ENCODE measurements at regions not wholly inside any gene's neighbourhood (a gene's known extent, or its start where the extent isn't known, plus 50 kb on each side); places are given as distances from the start of the nearest gene placed in this dataset.

DNA sequence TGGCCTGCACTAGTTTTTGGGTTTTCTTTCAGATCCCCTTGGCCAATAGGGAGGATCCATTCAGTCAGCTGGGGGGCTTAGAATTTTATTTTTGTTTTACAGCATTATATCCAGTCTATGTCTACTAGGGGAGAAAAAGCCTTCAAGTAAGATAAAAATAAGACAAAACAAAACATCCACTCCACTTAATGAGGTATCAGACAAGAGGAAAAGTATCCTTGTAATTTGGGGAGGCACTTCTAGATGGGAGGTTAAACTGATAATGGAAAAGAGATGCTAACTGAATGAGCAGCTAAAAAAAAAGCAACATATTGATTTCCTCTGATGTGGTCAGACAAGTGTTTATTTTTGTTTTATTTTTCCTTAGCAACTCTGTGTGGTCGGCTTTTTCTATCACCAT, 278.0 kb upstream of the ANO3 start:
- ChIA-PET POLR2A (no interaction called here), CTCF (no interaction called here)

DNA sequence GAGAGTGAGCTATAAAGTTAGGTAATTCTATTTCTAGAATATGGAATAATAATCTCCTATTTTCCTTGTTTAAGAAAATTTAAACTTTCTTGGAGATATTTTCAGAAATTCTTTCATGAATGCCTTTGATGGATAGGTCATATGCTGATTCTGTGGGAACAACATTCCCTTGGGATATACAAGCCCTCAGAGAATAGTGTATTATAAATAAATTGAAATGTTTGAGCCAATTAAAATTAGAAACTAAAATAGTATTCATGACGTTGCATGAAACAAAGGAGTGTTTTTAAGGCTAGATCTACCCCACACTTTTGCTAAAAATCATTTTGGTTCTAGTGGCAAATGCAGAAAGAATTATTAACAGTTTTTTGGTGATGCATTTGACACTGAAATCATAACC, 269.3 kb upstream of the ANO3 start:
- Mint-ChIP-seq H3K4me1 (peaks cover 5% of the 10 kb centered on the region), H3K36me3 (no peaks in the 10 kb centered on the region), H3K9me3 (no peaks in the 10 kb centered on the region), H3K27ac (no peak overlapping the region), H3K4me3 (no peak overlapping the region), H3K27me3 (ENCODE audit: low read depth) (no peaks in the 10 kb centered on the region)
- no peak for DNase-seq (ENCODE audit: low spot score)
- TF ChIP-seq JUN (CRISPR knock-in tag; IDR thresholded peaks at IDR 0.05) (no peak), FOXJ3 (CRISPR knock-in tag; IDR thresholded peaks at IDR 0.05; ENCODE audit: borderline replicate concordance) (no peak), ZNF317 (CRISPR knock-in tag; IDR thresholded peaks at IDR 0.05; ENCODE audit: borderline replicate concordance, low read depth) (no peak)
- no peak for ATAC-seq
- ChIA-PET POLR2A (no interaction called here), CTCF (no interaction called here)

More for the DNA sequence above, 278.0 kb upstream of the ANO3 start:
- peak; percentile 28; the same call in 1 of the 2 replicates for ATAC-seq
- H3K4me1 Mint-ChIP-seq: peaks cover 13% of the 10 kb centered on the region
- H3K4me3 Mint-ChIP-seq: no peak overlapping the region
- H3K27ac Mint-ChIP-seq: no peak overlapping the region
- no peaks in the 10 kb centered on the region for H3K27me3 Mint-ChIP-seq (ENCODE audit: low read depth)
- no peaks in the 10 kb centered on the region for H3K36me3 Mint-ChIP-seq
- TF ChIP-seq RORB (CRISPR knock-in tag; IDR thresholded peaks at IDR 0.05): no peak
- TF ChIP-seq SMAD4 (CRISPR knock-in tag; IDR thresholded peaks at IDR 0.05): no peak
- no peak for TF ChIP-seq ETV6 (CRISPR knock-in tag; IDR thresholded peaks at IDR 0.05)
- no peak for TF ChIP-seq TCF7 (CRISPR knock-in tag; IDR thresholded peaks at IDR 0.05; ENCODE audit: low read depth)
- TF ChIP-seq ELF4 (CRISPR knock-in tag; IDR thresholded peaks at IDR 0.05; ENCODE audit: low read depth): no peak
- no peak for TF ChIP-seq PRRX2 (CRISPR knock-in tag; IDR thresholded peaks at IDR 0.05)
- TF ChIP-seq, protein P1, sequence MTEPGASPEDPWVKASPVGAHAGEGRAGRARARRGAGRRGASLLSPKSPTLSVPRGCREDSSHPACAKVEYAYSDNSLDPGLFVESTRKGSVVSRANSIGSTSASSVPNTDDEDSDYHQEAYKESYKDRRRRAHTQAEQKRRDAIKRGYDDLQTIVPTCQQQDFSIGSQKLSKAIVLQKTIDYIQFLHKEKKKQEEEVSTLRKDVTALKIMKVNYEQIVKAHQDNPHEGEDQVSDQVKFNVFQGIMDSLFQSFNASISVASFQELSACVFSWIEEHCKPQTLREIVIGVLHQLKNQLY (CRISPR knock-in tag; IDR thresholded peaks at IDR 0.05): no peak
- TF ChIP-seq JAZF1 (CRISPR knock-in tag; IDR thresholded peaks at IDR 0.05): no peak
- no peak for TF ChIP-seq NR1H2 (CRISPR knock-in tag; IDR thresholded peaks at IDR 0.05)
- TF ChIP-seq, protein P2, sequence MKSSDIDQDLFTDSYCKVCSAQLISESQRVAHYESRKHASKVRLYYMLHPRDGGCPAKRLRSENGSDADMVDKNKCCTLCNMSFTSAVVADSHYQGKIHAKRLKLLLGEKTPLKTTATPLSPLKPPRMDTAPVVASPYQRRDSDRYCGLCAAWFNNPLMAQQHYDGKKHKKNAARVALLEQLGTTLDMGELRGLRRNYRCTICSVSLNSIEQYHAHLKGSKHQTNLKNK (CRISPR knock-in tag; IDR thresholded peaks at IDR 0.05): no peak
- TF ChIP-seq CBFB (CRISPR knock-in tag; IDR thresholded peaks at IDR 0.05; ENCODE audit: low read depth): no peak
- DNase-seq (ENCODE audit: low spot score): no peak
- no peaks in the 10 kb centered on the region for H3K9me3 Mint-ChIP-seq

DNA sequence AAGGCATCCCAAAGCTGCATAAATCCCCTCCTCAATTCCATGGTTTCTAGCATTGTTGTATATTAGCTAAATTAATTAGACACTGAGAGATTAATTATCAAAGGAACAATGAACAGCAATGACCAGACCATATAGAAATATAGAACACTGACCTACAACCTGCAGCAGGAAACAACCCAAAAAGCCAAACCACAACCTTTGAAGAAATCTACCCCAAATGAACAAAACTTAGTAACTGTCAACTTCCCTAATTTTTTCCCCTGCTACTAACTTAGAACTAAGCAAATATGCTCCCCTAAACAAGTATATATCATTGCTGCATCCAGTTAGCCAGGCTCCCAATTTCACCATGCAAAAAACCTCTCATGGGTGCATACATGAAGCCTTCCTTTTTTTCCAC, 268.0 kb upstream of the ANO3 start:
- no peak for DNase-seq (ENCODE audit: low spot score)
- H3K9me3 Mint-ChIP-seq: no peaks in the 10 kb centered on the region
- ChIA-PET POLR2A (no interaction called here), CTCF (no interaction called here)
- H3K27ac Mint-ChIP-seq: no peak overlapping the region
- no peaks in the 10 kb centered on the region for H3K27me3 Mint-ChIP-seq (ENCODE audit: low read depth)
- H3K4me3 Mint-ChIP-seq: no peak overlapping the region
- ATAC-seq: no peak
- peaks cover 5% of the 10 kb centered on the region for H3K4me1 Mint-ChIP-seq
- H3K36me3 Mint-ChIP-seq: no peaks in the 10 kb centered on the region
- TF ChIP-seq KAT7 (CRISPR knock-in tag; IDR thresholded peaks at IDR 0.05; ENCODE audit: borderline replicate concordance): no peak
- TF ChIP-seq, protein P3, sequence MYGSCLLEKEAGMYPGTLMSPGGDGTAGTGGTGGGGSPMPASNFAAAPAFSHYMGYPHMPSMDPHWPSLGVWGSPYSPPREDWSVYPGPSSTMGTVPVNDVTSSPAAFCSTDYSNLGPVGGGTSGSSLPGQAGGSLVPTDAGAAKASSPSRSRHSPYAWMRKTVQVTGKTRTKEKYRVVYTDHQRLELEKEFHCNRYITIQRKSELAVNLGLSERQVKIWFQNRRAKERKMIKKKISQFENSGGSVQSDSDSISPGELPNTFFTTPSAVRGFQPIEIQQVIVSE (CRISPR knock-in tag; IDR thresholded peaks at IDR 0.05; ENCODE audit: borderline replicate concordance): no peak
- TF ChIP-seq, protein P4, sequence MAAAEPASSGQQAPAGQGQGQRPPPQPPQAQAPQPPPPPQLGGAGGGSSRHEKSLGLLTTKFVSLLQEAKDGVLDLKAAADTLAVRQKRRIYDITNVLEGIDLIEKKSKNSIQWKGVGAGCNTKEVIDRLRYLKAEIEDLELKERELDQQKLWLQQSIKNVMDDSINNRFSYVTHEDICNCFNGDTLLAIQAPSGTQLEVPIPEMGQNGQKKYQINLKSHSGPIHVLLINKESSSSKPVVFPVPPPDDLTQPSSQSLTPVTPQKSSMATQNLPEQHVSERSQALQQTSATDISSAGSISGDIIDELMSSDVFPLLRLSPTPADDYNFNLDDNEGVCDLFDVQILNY (CRISPR knock-in tag; IDR thresholded peaks at IDR 0.05): no peak
- TF ChIP-seq CBFB (CRISPR knock-in tag; IDR thresholded peaks at IDR 0.05; ENCODE audit: low read depth): no peak
- TF ChIP-seq, protein P5, sequence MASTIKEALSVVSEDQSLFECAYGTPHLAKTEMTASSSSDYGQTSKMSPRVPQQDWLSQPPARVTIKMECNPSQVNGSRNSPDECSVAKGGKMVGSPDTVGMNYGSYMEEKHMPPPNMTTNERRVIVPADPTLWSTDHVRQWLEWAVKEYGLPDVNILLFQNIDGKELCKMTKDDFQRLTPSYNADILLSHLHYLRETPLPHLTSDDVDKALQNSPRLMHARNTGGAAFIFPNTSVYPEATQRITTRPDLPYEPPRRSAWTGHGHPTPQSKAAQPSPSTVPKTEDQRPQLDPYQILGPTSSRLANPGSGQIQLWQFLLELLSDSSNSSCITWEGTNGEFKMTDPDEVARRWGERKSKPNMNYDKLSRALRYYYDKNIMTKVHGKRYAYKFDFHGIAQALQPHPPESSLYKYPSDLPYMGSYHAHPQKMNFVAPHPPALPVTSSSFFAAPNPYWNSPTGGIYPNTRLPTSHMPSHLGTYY (CRISPR knock-in tag; IDR thresholded peaks at IDR 0.05): no peak
- TF ChIP-seq ZNF263 (CRISPR knock-in tag; IDR thresholded peaks at IDR 0.05; ENCODE audit: low read depth): no peak
- TF ChIP-seq, protein P6, sequence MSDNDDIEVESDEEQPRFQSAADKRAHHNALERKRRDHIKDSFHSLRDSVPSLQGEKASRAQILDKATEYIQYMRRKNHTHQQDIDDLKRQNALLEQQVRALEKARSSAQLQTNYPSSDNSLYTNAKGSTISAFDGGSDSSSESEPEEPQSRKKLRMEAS (CRISPR knock-in tag; IDR thresholded peaks at IDR 0.05): no peak
- TF ChIP-seq ETV6 (CRISPR knock-in tag; IDR thresholded peaks at IDR 0.05): no peak
- TF ChIP-seq GRHL2 (CRISPR knock-in tag; IDR thresholded peaks at IDR 0.05; ENCODE audit: insufficient replicate concordance, severe bottlenecking): no peak
- TF ChIP-seq, protein P7, sequence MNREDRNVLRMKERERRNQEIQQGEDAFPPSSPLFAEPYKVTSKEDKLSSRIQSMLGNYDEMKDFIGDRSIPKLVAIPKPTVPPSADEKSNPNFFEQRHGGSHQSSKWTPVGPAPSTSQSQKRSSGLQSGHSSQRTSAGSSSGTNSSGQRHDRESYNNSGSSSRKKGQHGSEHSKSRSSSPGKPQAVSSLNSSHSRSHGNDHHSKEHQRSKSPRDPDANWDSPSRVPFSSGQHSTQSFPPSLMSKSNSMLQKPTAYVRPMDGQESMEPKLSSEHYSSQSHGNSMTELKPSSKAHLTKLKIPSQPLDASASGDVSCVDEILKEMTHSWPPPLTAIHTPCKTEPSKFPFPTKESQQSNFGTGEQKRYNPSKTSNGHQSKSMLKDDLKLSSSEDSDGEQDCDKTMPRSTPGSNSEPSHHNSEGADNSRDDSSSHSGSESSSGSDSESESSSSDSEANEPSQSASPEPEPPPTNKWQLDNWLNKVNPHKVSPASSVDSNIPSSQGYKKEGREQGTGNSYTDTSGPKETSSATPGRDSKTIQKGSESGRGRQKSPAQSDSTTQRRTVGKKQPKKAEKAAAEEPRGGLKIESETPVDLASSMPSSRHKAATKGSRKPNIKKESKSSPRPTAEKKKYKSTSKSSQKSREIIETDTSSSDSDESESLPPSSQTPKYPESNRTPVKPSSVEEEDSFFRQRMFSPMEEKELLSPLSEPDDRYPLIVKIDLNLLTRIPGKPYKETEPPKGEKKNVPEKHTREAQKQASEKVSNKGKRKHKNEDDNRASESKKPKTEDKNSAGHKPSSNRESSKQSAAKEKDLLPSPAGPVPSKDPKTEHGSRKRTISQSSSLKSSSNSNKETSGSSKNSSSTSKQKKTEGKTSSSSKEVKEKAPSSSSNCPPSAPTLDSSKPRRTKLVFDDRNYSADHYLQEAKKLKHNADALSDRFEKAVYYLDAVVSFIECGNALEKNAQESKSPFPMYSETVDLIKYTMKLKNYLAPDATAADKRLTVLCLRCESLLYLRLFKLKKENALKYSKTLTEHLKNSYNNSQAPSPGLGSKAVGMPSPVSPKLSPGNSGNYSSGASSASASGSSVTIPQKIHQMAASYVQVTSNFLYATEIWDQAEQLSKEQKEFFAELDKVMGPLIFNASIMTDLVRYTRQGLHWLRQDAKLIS (CRISPR knock-in tag; IDR thresholded peaks at IDR 0.05; ENCODE audit: borderline replicate concordance): no peak
- TF ChIP-seq, protein P8, sequence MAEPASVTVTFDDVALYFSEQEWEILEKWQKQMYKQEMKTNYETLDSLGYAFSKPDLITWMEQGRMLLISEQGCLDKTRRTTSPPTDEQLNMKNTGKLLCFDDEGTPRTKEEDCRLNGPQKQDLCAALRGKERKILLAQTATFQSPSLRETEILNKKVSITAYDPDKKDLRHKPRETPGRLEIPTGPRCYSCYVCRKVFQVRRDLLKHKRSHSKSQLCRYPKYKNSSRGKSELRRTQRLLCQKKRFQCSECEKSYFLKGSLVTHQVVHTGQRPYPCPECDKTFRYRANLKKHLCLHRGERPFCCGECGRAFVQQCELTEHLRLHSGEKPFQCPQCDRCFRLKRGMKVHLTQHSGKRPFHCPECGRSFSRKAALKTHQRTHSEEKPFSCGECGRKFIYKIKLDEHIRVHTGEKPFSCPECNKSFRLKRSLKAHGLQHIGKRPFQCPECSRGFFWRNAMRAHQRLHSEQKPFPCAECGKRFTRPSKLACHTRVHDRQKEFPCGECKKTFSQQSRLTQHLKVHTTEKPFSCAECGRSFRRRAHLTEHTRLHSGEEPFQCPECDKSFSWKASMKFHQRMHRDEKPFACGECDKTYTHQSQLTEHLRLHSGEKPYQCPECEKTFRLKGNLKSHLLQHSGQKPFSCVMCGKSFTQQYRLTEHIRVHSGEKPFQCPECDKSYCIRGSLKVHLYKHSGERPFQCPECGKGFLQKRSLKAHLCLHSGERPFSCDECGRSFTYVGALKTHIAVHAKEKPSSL (CRISPR knock-in tag; conservative IDR thresholded peaks at IDR 0.05): no peak
